ENCODE measurements at regions not wholly inside any gene's neighbourhood (a gene's known extent, or its start where the extent isn't known, plus 50 kb on each side); places are given as distances from the start of the nearest gene placed in this dataset.

DNA sequence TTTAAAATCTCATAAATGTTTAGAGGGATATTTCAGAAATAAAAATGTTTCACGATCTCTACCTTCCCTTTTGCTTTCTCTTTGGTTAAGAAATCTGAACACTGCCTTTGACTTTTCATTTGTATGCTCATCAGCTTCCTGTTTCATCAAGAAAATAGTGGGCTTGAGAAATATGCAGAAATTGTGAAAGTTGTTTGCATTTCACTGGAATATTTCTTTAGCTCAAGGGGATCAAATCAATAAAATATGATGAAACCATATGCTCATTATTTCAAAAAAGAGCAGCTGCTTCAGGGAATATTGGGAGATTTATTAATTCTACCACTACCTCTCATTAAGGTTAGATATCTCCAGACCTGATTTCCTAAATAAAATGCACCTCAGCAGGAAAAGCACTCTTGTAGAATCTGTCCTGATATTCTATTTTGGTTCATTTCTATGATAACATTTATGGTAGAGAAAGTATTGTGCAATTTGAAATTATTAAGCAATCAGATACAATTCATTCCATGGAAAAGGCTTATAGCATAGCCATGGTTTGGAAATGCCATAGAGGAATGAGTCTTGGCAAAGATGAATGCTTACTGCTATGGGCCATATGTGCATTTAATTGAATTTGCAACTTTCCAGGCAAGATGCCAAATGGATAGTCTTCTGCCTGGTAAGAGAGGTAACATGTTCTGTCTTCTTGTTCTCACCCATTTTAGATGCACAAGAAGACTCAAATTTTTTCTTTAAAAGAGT lies 212.6 kb upstream of the SLC16A7 start:
- DNase-seq (ENCODE audit: extremely low read depth, low read depth) = peak; percentile 75
- TF ChIP-seq, protein P1, sequence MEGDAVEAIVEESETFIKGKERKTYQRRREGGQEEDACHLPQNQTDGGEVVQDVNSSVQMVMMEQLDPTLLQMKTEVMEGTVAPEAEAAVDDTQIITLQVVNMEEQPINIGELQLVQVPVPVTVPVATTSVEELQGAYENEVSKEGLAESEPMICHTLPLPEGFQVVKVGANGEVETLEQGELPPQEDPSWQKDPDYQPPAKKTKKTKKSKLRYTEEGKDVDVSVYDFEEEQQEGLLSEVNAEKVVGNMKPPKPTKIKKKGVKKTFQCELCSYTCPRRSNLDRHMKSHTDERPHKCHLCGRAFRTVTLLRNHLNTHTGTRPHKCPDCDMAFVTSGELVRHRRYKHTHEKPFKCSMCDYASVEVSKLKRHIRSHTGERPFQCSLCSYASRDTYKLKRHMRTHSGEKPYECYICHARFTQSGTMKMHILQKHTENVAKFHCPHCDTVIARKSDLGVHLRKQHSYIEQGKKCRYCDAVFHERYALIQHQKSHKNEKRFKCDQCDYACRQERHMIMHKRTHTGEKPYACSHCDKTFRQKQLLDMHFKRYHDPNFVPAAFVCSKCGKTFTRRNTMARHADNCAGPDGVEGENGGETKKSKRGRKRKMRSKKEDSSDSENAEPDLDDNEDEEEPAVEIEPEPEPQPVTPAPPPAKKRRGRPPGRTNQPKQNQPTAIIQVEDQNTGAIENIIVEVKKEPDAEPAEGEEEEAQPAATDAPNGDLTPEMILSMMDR (IDR thresholded peaks at IDR 0.05; ENCODE audit: low read depth, low read length) = no peak

GRCh38 chr12:59382282-59383078 lies 213.3 kb upstream of the SLC16A7 start:
- no peak for DNase-seq (ENCODE audit: extremely low read depth, low read depth)
- TF ChIP-seq, protein P1 (IDR thresholded peaks at IDR 0.05; ENCODE audit: low read depth, low read length) = no peak

DNA sequence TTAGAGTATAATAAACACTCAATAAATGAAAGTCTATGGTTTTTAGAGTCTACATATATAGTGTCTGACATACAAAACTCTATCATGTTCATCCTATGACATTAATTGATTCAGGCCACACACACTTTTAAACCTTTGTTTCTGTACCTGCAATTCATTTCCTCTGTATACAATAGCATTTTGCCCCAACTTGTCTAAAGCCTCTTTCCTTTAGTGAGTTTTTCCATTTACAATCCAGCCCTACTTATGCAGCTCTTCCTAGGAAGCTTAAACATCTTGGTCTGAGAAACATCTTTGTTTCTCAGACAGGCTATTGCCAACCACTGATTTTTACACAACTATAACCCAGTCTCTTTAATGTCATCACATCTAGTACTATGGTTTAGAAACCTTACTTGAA lies 214.7 kb upstream of the SLC16A7 start:
- TF ChIP-seq, protein P1 (IDR thresholded peaks at IDR 0.05; ENCODE audit: low read depth, low read length) = no peak
- no peak for DNase-seq (ENCODE audit: extremely low read depth, low read depth)

- no peak for DNase-seq (ENCODE audit: extremely low read depth, low read depth)
- TF ChIP-seq, protein P1 (IDR thresholded peaks at IDR 0.05; ENCODE audit: low read depth, low read length) = no peak
Measured at GRCh38 chr12:59375633-59376032, 220.2 kb upstream of the SLC16A7 start.

- DNase-seq (ENCODE audit: extremely low read depth, low read depth) = no peak
- TF ChIP-seq, protein P1 (IDR thresholded peaks at IDR 0.05; ENCODE audit: low read depth, low read length) = no peak
Measured at GRCh38 chr12:59374783-59375182, 221.0 kb upstream of the SLC16A7 start.

DNA sequence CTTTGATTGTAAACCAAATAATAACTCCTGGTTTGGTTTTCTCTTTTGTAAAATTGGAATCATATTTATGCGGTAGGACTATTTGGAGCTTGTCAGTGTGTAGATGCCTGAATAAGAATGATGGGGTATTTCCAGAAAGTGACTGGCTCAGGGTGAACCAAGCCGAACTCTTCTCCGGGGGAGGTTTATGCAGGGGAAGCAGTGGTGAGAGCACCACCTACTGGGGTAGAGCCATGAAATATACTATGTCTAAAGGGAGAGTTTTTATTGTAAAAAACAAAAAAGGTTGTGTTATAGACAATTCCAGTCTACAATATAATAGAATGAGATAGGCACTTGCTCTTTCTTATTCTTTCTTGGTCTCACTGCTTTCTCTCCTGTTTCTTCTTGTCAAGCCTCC lies 222.9 kb upstream of the SLC16A7 start:
- TF ChIP-seq, protein P1 (IDR thresholded peaks at IDR 0.05; ENCODE audit: low read depth, low read length) = peak; percentile 32

DNA sequence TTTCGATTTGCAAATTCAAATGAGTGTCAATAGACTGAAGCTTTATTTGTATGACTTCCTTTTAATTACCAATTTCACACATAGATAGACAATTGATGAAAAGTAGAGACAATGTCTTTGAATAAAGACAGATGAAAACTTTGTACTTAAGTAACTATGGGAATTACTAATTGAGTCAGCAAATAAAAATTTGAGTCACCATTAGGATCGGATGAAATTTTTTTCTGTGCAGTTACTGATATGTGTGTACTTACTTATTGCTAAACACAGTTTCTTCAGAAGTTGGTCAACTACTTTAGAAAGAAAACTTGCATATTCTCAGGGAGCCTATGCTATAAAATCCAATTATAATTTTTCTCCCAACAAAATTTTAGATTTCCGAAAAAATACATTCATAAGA lies 224.9 kb upstream of the SLC16A7 start:
- TF ChIP-seq, protein P1 (IDR thresholded peaks at IDR 0.05; ENCODE audit: low read depth, low read length) = no peak
- DNase-seq (ENCODE audit: extremely low read depth, low read depth) = no peak

More for the DNA sequence above, 222.9 kb upstream of the SLC16A7 start:
- DNase-seq (ENCODE audit: extremely low read depth, low read depth) = no peak
